Endothelial cell of umbilical vein (primary cell): ENCODE measurements at regions not wholly inside any gene's neighbourhood (a gene's known extent, or its start where the extent isn't known, plus 50 kb on each side); places are given as distances from the start of the nearest gene placed in this dataset.

ENCODE experiments used
- EZH2 ChIP-seq: IDR thresholded peaks from 2 replicates; pipeline ENCODE4 v1.6.1; 2012; ENCODE audit warnings: borderline replicate concordance, low read depth, mild to moderate bottlenecking, moderate library complexity, low read length, inconsistent platforms; ENCODE audit not compliant: severe bottlenecking
- FOS ChIP-seq: IDR thresholded peaks from 2 replicates; pipeline ENCODE4 v1.6.1; 2011; ENCODE audit warnings: mild to moderate bottlenecking, low read length, moderate library complexity, borderline replicate concordance; ENCODE audit not compliant: insufficient read depth
- TF ChIP-seq, protein P1 (sequence below), 2 donors: IDR thresholded peaks; 1 replicate in 1 of 2; 2 replicates in 1 of 2; pipeline ENCODE4 v1.5.1; 2011; ENCODE audit warnings: low read length in 2 of 2, mild to moderate bottlenecking in 2 of 2, moderate library complexity in 2 of 2, control low read depth in 1 of 2, inconsistent platforms in 1 of 2, low read depth in 1 of 2; ENCODE audit not compliant: insufficient read depth in 1 of 2; ENCODE audit errors: extremely low read depth in 1 of 2

DNA sequence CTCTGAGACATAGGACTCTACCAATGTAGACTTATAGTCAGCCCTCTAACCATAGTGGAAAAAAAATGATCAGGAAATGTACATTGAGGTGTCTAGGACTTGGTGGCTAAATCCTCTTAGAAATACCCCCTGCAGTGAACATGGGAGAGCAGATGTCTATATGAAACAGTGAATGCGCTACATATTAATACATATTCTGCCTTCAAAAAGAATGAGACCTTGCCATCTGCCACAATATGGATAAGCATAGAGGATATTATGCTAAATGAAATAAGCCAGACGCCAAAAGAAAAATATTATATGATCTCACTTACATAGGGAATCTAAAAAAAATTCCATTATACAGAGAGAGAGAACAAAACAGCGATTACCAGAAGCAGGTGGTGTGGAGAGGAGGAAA is 66.6 kb upstream of the HAO2 start:
- TF ChIP-seq EZH2 (no peak), FOS (no peak)
- TF ChIP-seq, protein P1, sequence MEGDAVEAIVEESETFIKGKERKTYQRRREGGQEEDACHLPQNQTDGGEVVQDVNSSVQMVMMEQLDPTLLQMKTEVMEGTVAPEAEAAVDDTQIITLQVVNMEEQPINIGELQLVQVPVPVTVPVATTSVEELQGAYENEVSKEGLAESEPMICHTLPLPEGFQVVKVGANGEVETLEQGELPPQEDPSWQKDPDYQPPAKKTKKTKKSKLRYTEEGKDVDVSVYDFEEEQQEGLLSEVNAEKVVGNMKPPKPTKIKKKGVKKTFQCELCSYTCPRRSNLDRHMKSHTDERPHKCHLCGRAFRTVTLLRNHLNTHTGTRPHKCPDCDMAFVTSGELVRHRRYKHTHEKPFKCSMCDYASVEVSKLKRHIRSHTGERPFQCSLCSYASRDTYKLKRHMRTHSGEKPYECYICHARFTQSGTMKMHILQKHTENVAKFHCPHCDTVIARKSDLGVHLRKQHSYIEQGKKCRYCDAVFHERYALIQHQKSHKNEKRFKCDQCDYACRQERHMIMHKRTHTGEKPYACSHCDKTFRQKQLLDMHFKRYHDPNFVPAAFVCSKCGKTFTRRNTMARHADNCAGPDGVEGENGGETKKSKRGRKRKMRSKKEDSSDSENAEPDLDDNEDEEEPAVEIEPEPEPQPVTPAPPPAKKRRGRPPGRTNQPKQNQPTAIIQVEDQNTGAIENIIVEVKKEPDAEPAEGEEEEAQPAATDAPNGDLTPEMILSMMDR (IDR thresholded peaks at IDR 0.05; ENCODE audit: extremely low read depth in 1 of 2, insufficient read depth in 1 of 2, low read depth in 1 of 2, low read length in 2 of 2), result no peak
